DMS53 treated with DMSO at 0.1 percent for 48 hours (cell line): ENCODE measurements at regions not wholly inside any gene's neighbourhood (a gene's known extent, or its start where the extent isn't known, plus 50 kb on each side); places are given as distances from the start of the nearest gene placed in this dataset.

Experiments used
- DNase-seq: peaks from one replicate; lab custom pipeline; 2025; ENCODE audit not compliant: unreplicated experiment; lab: John Stamatoyannopoulos, UW

DNA sequence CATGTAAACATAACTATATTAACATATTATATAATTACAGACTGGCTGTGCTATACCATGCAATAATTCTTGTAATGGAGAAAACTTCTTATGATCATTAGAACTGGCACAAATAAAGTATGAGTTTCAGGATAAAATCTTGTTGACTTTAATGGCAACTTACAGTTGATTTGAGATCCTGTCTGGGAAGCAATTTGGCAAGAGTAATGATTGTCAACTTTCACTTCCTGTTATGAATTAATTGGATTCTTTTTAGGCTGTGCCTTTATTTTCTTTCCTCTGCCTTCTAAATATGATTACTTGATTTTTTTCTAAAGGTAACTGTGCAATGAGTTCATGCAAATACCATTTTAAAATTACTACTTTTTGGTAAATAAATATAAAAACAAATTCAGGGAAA, 158.1 kb upstream of the B3GAT2 start:
- no peak for DNase-seq

DNA sequence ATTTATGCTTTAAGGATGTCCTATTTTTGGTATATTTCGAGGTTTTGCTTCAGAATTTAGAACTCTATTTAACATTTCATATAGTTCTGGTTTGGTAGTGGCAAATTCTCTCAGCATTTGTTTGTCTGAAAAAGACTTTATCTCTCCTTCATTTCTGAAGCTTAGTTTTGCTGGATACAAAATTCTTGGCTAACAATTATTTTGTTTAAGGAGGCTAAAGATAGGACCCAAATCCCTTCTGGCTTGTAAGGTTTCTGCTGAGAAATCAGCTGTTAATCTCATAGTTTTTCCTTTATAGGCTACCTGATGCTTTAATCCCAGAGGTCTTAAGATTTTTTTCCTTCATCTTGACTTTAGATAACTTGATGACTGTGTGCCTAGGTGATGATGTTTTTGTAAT, 162.7 kb upstream of the B3GAT2 start:
- DNase-seq, result no peak

DNA sequence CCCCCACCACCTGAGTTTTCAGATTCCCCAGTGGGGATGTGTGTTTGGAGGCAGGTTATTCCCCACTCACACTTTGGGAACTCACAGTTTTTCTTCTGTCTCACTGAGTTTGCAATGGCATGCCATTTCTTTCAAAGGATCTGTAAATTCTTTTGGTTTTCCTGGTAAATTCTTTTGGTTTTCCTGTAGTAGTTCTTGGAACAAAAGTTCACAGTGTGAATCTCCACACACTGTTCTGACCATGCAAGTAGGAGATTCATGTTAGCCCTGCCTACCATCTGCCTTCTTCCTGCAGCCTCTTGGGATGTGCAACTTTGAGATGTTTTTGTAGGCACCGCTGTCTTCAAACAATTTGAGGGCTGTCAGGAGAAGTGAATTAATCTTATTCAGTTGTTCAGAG, 165.6 kb upstream of the OGFRL1 start:
- no peak for DNase-seq

DNA sequence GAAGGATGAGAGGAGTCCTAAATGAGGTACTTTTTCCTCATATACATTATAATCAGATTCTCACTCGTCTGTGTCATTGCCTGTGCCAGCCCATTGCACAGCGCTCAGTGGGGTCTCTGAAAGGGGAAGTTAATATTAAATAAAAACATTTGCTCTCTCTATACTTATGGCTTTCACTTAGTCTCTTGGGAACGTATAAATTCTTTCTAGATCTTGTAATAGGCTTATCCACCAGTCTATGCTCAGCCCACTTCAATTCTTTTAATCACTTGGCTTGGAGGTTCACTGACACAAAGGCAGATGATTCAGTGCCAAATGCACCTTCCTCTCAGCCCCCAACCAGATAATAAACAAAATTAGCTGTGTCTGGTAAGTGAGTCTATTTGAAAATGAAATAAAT, 164.3 kb upstream of the OGFRL1 start:
- DNase-seq, result no peak

DNA sequence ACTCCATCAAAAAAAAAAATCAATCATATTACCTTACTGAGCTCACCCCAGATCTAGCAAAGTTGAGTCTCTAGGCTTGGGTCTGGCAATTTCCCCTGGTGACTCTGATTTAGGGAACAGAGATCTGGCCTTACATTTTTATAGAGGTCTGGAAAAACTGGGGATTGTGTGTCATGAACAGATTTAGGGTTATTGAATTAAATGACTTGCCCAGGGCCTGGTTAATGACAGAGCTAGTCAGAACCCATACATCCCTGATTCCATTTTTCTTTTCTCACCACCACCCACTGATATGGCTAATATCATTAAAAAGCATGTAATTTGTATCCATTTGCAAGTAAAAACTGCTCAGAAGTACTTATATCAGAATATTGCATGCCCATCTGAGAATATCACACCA, 163.4 kb upstream of the OGFRL1 start:
- DNase-seq, result no peak

DNA sequence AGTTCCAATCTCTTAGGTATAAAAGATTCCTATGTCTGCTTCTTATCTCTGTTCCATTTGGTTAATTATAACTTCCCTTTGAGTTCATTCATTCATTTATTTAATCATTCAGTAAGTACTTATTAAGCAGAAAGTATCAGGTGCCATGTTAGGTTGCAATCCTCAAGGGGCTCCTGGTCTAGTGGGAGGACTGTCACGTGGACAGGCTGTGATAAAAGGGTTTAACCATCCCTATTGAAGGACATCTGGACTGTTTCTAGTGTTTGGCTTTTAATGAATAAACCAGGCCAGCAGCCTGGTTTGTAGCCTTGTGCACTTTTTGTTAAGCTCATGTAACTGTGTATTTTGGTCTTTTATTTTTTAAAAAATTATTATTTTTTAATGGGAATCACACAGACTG, 162.1 kb upstream of the OGFRL1 start:
- DNase-seq, result no peak

DNA sequence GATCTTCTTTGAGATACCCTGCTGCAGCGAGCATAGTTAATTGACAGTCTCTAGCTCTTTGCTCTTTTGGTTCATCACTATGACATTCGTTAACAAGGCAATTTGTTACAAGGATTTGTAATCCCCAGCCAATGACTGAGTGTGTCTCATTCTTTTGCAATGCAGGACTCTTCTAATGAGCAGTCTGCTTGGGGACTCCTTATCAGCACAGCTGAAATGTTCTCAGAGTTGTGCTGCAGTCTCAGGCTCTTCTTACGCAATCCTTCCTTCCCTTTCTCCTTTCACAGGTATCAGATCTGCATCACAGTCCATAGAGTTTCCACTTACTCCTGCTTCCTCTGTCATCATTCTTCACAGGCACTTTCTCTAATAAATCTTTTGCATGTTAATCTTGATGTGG, 161.2 kb upstream of the OGFRL1 start:
- no peak for DNase-seq

DNA sequence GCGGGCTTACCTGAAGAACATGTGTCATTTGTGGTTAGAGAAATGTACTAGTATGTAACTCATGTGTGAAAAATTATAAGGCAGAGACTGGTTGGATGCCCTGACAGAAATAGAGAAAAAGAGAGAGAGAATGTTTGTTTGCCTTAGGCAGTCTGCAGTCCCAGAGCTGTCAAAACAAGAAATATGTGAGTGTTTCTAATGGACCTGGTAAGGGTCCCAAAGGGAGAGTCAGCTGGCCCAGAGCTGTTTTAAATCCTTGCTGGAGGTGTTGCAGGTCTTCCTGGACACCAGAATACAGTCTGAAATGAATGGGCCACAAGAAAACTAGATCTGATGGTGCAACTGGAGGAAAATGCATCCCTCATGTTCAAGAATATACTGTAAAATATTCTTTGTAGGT, 158.3 kb upstream of the OGFRL1 start:
- no peak for DNase-seq

DNA sequence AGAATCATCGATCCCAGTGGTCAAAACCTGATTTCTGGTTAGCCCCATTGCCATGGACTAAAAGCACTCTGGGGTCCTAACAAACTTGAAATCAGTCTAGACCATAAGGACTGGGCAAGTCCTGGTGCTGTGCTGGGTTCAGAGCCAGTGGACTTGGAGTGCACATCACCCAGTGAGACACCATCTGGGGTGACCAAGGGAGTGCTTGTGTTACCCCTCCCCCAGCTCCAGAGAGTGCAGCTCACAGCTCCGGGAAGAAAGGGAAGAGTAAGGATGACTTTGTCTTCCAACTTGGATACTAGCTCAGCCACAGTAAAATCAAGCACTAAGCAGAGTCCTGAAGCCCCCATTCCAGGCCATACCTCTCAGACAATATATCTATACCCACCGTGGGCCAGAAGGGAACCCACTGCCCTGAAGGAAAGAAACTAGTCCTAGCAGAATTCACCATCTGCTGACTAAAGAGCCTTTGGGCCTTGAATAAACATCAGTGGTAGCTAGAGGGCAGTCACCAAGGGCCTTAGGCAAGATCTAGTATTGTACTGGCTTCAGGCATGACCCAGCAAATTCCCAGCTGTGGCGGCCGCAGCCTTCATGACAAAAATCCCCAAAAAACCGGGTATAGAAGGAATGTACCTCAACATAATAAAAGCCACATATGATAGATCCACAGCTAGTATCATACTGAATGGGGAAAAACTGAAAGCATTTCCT, 153.5 kb upstream of the OGFRL1 start:
- DNase-seq, result no peak

DNA sequence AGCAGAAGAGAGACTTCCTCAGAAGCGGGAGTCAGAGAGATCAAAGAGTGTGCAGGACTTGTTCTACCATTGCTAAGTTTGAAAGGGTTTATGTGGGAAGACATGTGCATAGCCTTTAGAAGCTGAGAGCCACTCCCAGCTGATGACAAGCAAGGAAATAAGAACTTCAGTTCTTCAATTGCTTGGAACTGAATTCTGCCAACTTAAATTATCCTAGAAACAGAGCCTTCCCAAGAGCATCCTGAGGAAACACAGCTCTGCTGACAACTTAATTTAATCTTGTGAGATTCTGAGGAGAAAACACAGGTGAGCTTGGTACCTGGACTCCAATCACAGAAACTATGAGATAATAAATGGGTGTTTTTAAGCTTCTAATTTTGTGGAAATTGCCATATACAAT, 150.6 kb upstream of the OGFRL1 start:
- no peak for DNase-seq

DNA sequence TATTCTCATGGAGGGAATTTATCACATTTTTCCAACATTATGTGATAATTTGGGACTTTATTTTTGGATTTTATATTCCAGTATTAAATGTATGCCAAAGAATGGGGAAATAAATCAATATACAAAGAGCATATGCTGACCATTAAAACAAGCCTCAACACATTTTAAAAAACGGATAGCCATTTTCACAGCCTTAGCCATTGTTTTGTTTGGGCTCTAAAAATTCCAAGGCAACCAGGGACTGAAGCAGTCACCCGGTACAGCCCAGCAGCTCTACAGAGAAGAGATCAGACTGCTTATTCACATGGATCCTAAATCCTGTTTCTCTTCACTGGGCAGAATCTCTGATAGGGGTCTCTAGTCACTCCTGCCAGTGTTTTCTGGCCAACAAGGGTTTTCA, 150.2 kb upstream of the OGFRL1 start:
- DNase-seq, result no peak

DNA sequence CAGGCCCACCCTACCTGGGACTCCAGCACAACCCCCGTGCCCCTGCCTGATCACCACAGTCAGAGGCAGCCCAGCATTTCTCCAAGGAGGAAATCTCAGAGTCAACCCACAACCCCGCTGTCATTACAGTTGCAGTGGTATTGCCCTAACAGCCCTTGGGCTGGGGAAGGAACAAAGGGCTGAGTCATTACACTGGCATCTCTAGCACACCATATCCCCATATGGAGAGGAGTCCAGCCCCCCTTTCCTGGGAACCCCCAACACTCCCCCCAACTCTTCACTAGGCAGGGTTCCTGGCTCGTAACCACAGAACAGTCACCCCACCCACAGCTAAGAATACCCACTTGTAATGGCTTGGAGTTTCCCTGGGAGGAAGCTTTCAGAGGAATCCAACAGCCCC, 149.4 kb upstream of the OGFRL1 start:
- no peak for DNase-seq

DNA sequence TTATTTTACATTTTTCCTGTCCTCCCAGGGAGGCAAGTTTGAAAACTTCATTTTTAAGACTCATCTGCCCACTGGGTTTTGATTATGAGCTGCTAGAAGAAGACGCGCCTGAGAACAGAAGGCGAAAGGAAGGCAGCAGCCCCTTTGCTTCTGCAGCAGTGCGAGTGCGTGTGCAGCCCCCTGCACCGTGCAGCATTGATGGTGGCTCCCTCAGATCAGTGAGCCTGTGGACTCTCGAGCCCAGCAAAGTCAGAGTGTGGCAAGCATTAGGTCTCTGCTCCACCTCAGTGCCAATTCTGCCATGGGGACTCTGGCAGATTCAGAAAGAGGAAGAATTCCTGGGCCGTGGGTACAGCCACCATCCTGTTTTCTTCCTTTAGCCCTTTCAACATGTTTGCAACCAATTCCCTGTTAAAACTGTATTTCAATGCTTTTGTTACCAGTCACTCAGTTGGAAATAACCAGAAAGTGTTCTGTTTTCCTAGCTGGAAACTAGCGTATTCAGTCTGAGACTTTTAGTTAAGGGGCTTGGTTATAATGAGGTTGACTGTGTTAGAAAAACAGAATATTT, 134.8 kb upstream of the OGFRL1 start:
- no peak for DNase-seq

DNA sequence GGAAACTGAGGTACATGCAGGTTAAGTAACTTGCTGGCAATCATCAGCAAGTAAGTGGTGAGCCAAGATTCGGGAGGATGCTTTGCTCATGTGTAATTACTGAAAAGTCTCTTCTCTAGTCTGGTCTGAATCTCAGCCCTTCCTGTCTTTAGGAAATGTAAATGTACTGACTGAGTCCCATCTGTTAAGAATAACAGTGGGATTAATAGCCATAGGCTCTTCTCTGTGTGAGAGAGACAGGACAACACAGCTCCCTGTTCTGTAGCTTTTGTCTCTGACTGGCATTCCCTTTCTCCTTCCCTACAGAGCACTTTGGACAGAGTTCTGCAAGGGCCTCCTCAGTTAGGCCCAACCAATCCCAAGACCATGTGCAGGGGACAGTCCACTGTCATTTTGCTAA, 131.3 kb upstream of the OGFRL1 start:
- DNase-seq, result no peak

DNA sequence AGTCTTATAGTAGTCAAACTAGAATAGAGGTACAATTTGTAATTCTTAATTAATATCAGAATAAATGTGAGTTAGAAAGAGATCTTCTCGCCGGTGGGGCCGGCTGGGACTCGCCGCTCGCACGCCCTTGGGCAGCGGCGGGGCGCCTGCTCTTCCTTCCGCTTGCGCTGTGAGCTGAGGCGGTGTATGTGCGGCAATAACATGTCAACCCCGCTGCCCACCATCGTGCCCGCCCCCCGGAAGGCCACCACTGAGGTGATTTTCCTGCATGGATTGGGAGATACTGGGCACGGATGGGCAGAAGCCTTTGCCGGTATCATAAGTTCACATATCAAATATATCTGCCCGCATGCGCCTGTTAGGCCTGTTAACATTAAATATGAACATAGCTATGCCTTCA, 123.7 kb upstream of the OGFRL1 start:
- no peak for DNase-seq

DNA sequence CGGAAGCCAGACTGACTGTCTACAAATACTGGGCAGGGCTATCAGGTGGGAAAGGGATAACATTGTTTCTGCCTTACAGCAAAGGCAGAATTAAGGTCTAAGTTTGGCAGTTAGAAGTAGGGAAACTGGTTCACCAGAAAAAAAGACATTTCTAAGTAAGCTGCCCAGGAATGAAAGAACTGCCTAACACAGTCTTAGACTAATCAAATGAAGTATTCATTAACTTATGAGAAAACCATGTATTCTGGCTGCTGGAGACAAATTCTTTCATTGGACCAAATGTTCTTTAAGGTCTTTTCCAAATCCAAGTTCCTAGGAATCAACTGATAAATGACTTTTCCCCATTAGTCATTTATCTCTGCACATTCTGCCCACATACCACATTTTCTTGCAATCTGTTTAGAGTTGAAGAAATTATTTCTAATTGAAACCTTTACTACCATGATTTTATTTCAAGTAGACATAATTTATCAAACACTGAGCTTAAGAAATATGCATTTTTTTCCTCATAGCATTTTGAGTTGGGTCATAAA, 120.3 kb upstream of the OGFRL1 start:
- no peak for DNase-seq

DNA sequence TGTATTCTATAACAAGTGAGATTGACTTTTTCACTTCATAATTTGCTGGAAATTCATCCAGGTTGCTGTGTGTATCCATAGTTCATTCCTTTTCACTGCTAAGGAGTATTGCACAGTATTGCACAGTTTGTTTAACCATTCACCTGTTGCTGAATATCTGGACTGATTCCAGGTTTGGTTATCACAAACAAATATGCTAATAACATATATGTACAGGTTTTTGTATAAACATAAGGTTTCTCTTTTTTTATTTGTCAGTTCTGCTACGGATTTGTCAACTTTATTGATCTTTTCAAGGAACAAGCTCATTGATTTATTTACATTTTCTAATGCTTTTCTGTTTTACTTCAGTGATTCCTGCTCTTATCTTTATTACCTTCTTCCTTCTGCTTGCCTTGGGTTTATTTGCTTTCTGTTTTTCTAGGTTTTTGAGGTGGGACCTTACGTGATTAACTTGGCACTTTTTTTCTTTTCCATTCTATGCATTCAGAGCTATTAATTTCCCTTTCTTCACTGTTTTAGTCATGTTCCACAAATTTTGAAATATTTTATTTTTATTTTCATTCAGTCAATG, 117.0 kb upstream of the OGFRL1 start:
- DNase-seq, result no peak

DNA sequence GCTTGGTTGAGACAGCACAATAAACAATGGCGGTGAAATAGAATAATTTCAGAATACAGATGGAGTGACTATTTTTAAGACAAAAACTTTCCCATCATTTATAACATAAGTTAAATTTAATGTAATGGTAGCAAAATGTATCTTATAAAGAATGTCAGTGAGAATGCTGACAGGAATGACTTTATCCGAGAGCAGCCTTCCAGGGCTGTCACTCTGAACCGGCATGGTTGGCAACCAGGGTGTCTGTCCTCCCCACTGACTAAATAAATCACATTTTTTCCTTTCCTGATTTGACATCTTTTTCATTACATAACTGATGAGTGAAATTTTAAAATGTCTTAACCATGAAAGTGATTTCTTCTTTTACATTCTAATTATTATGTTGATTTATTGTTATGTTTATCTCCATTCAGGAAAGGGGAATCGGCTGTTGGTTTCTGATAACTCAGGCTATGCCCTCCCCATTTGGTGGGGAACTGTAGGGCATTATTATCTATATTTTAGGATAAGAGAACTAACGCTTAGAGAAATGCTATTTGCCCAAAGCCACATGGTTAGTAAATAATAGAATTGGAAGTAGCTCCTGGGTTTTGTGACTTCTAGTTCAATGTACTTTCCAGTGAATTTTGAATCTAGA, 109.2 kb upstream of the OGFRL1 start:
- DNase-seq, result no peak

DNA sequence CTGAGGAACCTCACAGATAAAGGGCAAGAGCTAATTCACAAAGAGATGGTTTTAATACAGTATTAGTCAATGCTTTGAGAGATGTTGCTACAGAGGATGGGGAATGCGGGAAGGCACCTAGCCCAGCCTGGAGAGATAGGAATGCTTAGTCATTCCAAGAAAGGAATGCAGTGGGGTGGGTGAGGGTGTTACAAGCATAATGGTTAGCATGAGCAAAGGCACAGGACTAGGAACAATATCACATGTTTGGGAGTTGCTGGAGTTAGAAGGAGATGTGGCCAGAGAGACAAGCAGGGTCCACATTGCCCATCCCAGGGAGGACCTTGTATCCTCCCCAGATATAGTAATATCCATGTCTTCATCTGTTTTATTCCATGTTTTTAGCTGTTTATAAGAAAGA, 107.0 kb upstream of the OGFRL1 start:
- no peak for DNase-seq

DNA sequence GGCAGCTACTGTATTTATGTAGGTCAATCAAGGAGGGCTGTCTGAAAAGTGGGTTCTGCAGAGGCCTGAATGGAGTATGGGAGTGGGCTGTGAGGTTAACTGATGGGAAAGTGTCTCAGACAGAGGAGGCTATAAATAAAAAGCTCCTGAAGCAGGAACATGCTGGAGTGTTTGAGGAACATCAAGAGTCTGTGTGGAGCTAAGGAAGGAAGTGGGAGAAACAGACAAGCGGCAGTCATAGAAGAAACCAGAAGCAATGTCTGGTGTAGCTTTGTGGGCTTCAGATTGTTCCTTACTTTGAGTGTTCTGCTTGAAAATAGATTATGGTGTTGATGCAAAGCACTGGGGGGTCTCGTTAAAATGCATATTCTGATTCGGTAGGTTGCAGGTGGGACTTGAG, 101.5 kb upstream of the OGFRL1 start:
- DNase-seq, result no peak

DNA sequence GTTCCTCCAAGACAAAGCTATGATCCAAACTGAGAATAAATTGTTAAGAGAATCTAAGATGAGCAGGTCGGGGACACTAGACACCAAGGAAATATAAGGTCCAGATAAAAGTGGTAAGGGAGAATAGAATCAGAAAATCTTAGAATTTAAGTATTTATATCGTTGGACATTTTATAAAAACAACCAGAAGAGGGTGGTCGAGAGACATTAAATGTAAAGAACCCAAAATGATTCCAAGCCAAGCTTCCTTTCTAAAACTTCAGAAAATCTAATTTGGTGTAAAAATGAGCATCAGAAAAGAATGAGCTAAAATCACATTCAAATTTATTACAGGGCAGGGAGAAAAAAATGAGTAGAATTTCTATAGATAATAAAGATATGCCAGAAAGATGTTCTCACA, 97.8 kb upstream of the OGFRL1 start:
- peak; percentile 40 for DNase-seq

DNA sequence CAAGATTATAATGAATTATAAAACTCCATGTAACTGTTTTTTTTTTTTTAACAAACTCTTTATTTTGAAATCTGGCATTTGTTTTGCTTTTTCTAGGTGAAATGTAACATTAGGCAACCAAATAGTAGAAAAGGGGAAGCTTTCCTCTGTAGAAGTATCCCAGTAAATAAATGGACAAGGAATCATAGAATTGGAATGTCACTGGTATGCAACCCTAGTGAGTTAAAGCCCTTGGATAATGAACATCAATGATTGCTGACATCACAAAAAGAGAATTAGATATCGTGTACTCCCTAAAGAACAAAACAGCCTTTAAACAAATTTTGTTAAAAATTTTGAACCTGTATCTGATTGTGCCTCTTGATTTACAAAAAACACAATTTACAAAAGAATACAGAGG, 93.9 kb upstream of the OGFRL1 start:
- no peak for DNase-seq
